ENCODE measurements at regions not wholly inside any gene's neighbourhood (a gene's known extent, or its start where the extent isn't known, plus 50 kb on each side); places are given as distances from the start of the nearest gene placed in this dataset.

- TF ChIP-seq EZH2 (IDR thresholded peaks at IDR 0.05; ENCODE audit: insufficient read depth, poor library complexity, severe bottlenecking) (no peak), EZH2phosphoT487 (IDR thresholded peaks at IDR 0.05; ENCODE audit: insufficient read depth, low read depth) (no peak)
Measured at GRCh38 chr3:186471771-186472170, 72.4 kb downstream of the CRYGS start.

All from GM23248 (cell line).